Kidney (tissue), 13 donors: ENCODE measurements at regions not wholly inside any gene's neighbourhood (a gene's known extent, or its start where the extent isn't known, plus 50 kb on each side); places are given as distances from the start of the nearest gene placed in this dataset.
A peak's percentile ranks its signal among the peaks of the same experiment; 100 is the strongest.

Experiments
- DNase-seq, 5 donors: peaks; one replicate each; pipeline ENCODE4 v3.0.0-alpha.2; 2013 to 2020
- FAIRE-seq: peaks from 2 replicates; lab custom pipeline; 2012; peaks lifted over from hg19 to GRCh38; lab: Jason Lieb, UNC
- H3K27ac ChIP-seq, 2 donors: one replicate each; pipeline ENCODE4 v1.7.0; 2013; ENCODE audit warnings: low read depth in 2 of 2, low read length in 2 of 2, inconsistent platforms in 1 of 2
- H3K27me3 ChIP-seq: one replicate; pipeline ENCODE4 v1.7.1; 2013; ENCODE audit warnings: low read length, inconsistent platforms; ENCODE audit not compliant: control insufficient read depth, insufficient read depth
- H3K36me3 ChIP-seq, 3 donors: one replicate each; pipeline versions ENCODE4 v1.7.0 to v1.7.1; 2013; ENCODE audit warnings: low read length in 3 of 3, control low read depth in 1 of 3, inconsistent platforms in 1 of 3; ENCODE audit not compliant: insufficient read depth in 3 of 3, control insufficient read depth in 2 of 3
- H3K4me1 ChIP-seq, 3 donors: one replicate each; pipeline versions ENCODE4 v1.7.0 to v1.7.1; 2013; ENCODE audit warnings: low read length in 3 of 3, inconsistent platforms in 1 of 3, low read depth in 1 of 3; ENCODE audit not compliant: control insufficient read depth in 2 of 3, insufficient read depth in 2 of 3
- H3K4me3 ChIP-seq, 3 donors: one replicate each; pipeline versions ENCODE4 v1.7.0 to v1.8.1; 2013; ENCODE audit warnings: low read length in 3 of 3, control low read depth in 1 of 3, inconsistent platforms in 1 of 3
- H3K9ac ChIP-seq, 3 donors: one replicate each; pipeline versions ENCODE4 v1.7.0 to v1.7.1; 2013; ENCODE audit warnings: low read length in 3 of 3, control low read depth in 1 of 3, inconsistent platforms in 1 of 3
- H3K9me3 ChIP-seq, 3 donors: one replicate each; pipeline versions ENCODE4 v1.7.0 to v1.7.1; 2013; ENCODE audit warnings: low read length in 3 of 3, control low read depth in 1 of 3, inconsistent platforms in 1 of 3; ENCODE audit not compliant: control insufficient read depth in 2 of 3, insufficient read depth in 1 of 3
- CTCF ChIP-seq: IDR thresholded peaks from 3 replicates; pipeline ENCODE4 v1.5.1; 2012; ENCODE audit warnings: mild to moderate bottlenecking, moderate library complexity, borderline replicate concordance; ENCODE audit not compliant: insufficient read depth; ENCODE audit errors: extremely low read depth
- intact Hi-C: fragments of 100-400 bp; cut with DNase I; formaldehyde crosslinking; loops from one replicate; pipeline ENCODE4 v1.11.1; 2022
- donor health status: control.
- donor health status: control.
- donor health status: control.
- donor health status: control.
- donor health status: control.
- donor health status: DM: yes; HTN: yes; CAD: no.
- donor health status: Normal renal cell carcinoma (clear cell type).

GRCh38 chr11:19392321-19392720 is 151.6 kb upstream of the E2F8 start:
- Histone ChIP-seq H3K27ac (no peak overlapping the region), H3K36me3 (no peaks in the 10 kb centered on the region), H3K27me3 (no peaks in the 10 kb centered on the region), H3K4me3 (no peak overlapping the region), H3K9me3 (no peaks in the 10 kb centered on the region), H3K9ac (no peak overlapping the region), H3K4me1 (no peaks in the 10 kb centered on the region)
- TF ChIP-seq CTCF = no peak
- intact Hi-C loops = no loop called here
- FAIRE-seq = no peak
- DNase-seq = no peak

- Histone ChIP-seq H3K4me3 (no peak overlapping the region), H3K9me3 (no peaks in the 10 kb centered on the region), H3K27ac (no peak overlapping the region), H3K36me3 (no peaks in the 10 kb centered on the region), H3K4me1 (no peaks in the 10 kb centered on the region), H3K27me3 (no peaks in the 10 kb centered on the region), H3K9ac (no peak overlapping the region)
- no peak for TF ChIP-seq CTCF
- DNase-seq (no peak), FAIRE-seq (no peak)
- intact Hi-C loops = no loop called here
Measured at GRCh38 chr11:19391652-19392051, 150.9 kb upstream of the E2F8 start.

- FAIRE-seq (no peak), DNase-seq (no peak)
- no peak for TF ChIP-seq CTCF
- intact Hi-C loops = no loop called here
- H3K36me3 ChIP-seq = no peaks in the 10 kb centered on the region
- no peaks in the 10 kb centered on the region for H3K27me3 ChIP-seq
- H3K9ac ChIP-seq = no peak overlapping the region
- no peak overlapping the region for H3K4me3 ChIP-seq
- H3K4me1 ChIP-seq = no peaks in the 10 kb centered on the region
- H3K27ac ChIP-seq = no peak overlapping the region
- no peaks in the 10 kb centered on the region for H3K9me3 ChIP-seq
Measured at GRCh38 chr11:19391026-19391425, 150.3 kb upstream of the E2F8 start.

- no peaks in the 10 kb centered on the region for H3K36me3 ChIP-seq
- no peaks in the 10 kb centered on the region for H3K27me3 ChIP-seq
- DNase-seq (peak in 1 of 5 donors; percentile 79), FAIRE-seq (no peak)
- intact Hi-C loops = no loop called here
- H3K9me3 ChIP-seq = no peaks in the 10 kb centered on the region
- H3K4me3 ChIP-seq = no peak overlapping the region
- no peak overlapping the region for H3K9ac ChIP-seq
- no peak for TF ChIP-seq CTCF
- no peaks in the 10 kb centered on the region for H3K4me1 ChIP-seq
- no peak overlapping the region for H3K27ac ChIP-seq
Measured at GRCh38 chr11:19389787-19390303, 149.1 kb upstream of the E2F8 start.
